GM12878 (cell line): ENCODE measurements at regions not wholly inside any gene's neighbourhood (a gene's known extent, or its start where the extent isn't known, plus 50 kb on each side); places are given as distances from the start of the nearest gene placed in this dataset.

Experiments
- ATAC-seq: fragments of 200-7000 bp; cut with Tn5 transposase; 3 replicates; pipeline ENCODE4 v1.9.1; 2020; ENCODE audit warnings: mild to moderate bottlenecking, moderate library complexity
- BruUV-seq: library from RNA; stranded (reverse); fragments of 400-500 nt; replicated peaks from 2 replicates; lab custom pipeline; 2021; lab: Mats Ljungman, UMichigan
- CTCF ChIA-PET: fragments of 300-600 bp; sonication (Branson Sonifier 250); formaldehyde crosslinking; extraction: SDS; loops from one replicate; lab custom pipeline; 2021; ENCODE audit warnings: inconsistent platforms; lab: Yijun Ruan, JAX
- POLR2A ChIA-PET: fragments of 350-600 bp; formaldehyde crosslinking; extraction: SDS; loops from one replicate; lab custom pipeline; 2021; ENCODE audit warnings: inconsistent platforms; lab: Charles Lee
- RAD21 ChIA-PET: fragments of 300-600 bp; sonication (Branson Sonifier 250); formaldehyde crosslinking; loops from one replicate; lab custom pipeline; 2023; ENCODE audit warnings: antibody characterized with exemption; ENCODE audit not compliant: unreplicated experiment; lab: Charles Lee
- SMC1A ChIA-PET: fragments of 300-600 bp; sonication (Branson Sonifier 250); formaldehyde crosslinking; loops from one replicate; lab custom pipeline; 2023; ENCODE audit not compliant: unreplicated experiment, uncharacterized antibody; lab: Charles Lee
- DNase-seq: peaks from one replicate; pipeline ENCODE4 v3.0.0-alpha.2; 2011; ENCODE audit warnings: low read depth, low spot score
- FAIRE-seq: peaks from 3 replicates; lab custom pipeline; 2011; peaks lifted over from hg19 to GRCh38; lab: Jason Lieb, UNC
- H2AFZ ChIP-seq: 2 replicates; pipeline ENCODE4 v1.6.0; 2011; ENCODE audit warnings: low read depth, low read length, control low read depth; ENCODE audit not compliant: control insufficient read depth
- H3K27ac ChIP-seq: 2 replicates; pipeline ENCODE4 v1.5.1; 2011; ENCODE audit warnings: control low read depth; ENCODE audit not compliant: control insufficient read depth, insufficient read depth
- H3K27me3 ChIP-seq, 2 experiments: replicated peaks in 1 of 2; 2 replicates each; pipeline versions ENCODE4 v1.6.0 to v1.6.1; 2011; ENCODE audit warnings: low read length in 1 of 2; ENCODE audit not compliant: control insufficient read depth in 2 of 2, insufficient read depth in 2 of 2
- H3K36me3 ChIP-seq, 2 experiments: 2 replicates each; pipeline ENCODE4 v1.5.1; 2011; ENCODE audit warnings: low read length in 1 of 2; ENCODE audit not compliant: control insufficient read depth in 2 of 2, insufficient read depth in 2 of 2
- H3K4me1 ChIP-seq: 2 replicates; pipeline ENCODE4 v1.6.1; 2011; ENCODE audit warnings: mild to moderate bottlenecking, low read length, moderate library complexity, mixed read lengths; ENCODE audit not compliant: control insufficient read depth, insufficient read depth
- H3K4me2 ChIP-seq: 2 replicates; pipeline ENCODE4 v1.6.0; 2011; ENCODE audit warnings: control low read depth; ENCODE audit not compliant: control insufficient read depth, insufficient read depth
- H3K4me3 ChIP-seq: fragments of 200-600 bp; sonication (generic); 2 replicates; pipeline ENCODE4 v1.5.1; 2016
- H3K79me2 ChIP-seq: 2 replicates; pipeline ENCODE4 v1.6.0; 2011; ENCODE audit warnings: low read length; ENCODE audit not compliant: control insufficient read depth, insufficient read depth
- H3K9ac ChIP-seq: 2 replicates; pipeline ENCODE4 v1.8.0; 2011; ENCODE audit warnings: low read length, control low read depth, mixed read lengths; ENCODE audit not compliant: control insufficient read depth, insufficient read depth
- H3K9me3 ChIP-seq: replicated peaks from 3 replicates; pipeline ENCODE4 v1.5.1; 2011; ENCODE audit warnings: mild to moderate bottlenecking, low read length; ENCODE audit not compliant: control insufficient read depth, insufficient read depth
- H4K20me1 ChIP-seq: 2 replicates; pipeline ENCODE4 v1.6.0; 2011; ENCODE audit not compliant: control insufficient read depth, insufficient read depth
- ATF7 ChIP-seq: fragments of 450-650 bp; IDR thresholded peaks from 2 replicates; pipeline ENCODE4 v1.6.1; 2016; ENCODE audit warnings: low read depth, mild to moderate bottlenecking
- CBX3 ChIP-seq: fragments of 200-600 bp; sonication (generic); IDR thresholded peaks from 2 replicates; pipeline ENCODE4 v1.6.1; 2016; ENCODE audit warnings: low read depth, borderline replicate concordance
- DPF2 ChIP-seq: fragments of 450-650 bp; IDR thresholded peaks from 2 replicates; pipeline ENCODE4 v1.6.1; 2017; ENCODE audit warnings: mild to moderate bottlenecking
- FOXK2 ChIP-seq: fragments of 450-650 bp; IDR thresholded peaks from 2 replicates; pipeline ENCODE4 v1.6.1; 2017; ENCODE audit warnings: mild to moderate bottlenecking, moderate library complexity
- HCFC1 ChIP-seq: fragments of 150-350 bp; IDR thresholded peaks from 2 replicates; pipeline ENCODE4 v1.6.1; 2014; ENCODE audit warnings: low read length
- IRF4 ChIP-seq: IDR thresholded peaks from 2 replicates; pipeline ENCODE4 v1.6.1; 2011; ENCODE audit warnings: low read depth, low read length
- MTA3 ChIP-seq: IDR thresholded peaks from 2 replicates; pipeline ENCODE4 v1.6.1; 2012; ENCODE audit warnings: low read length, inconsistent platforms, borderline replicate concordance
- MYB ChIP-seq: fragments of 150-350 bp; IDR thresholded peaks from 2 replicates; pipeline ENCODE4 v1.6.1; 2014; ENCODE audit warnings: mild to moderate bottlenecking, low read depth, low read length, borderline replicate concordance
- PRDM15 ChIP-seq: fragments of 450-650 bp; formaldehyde crosslinking; IDR thresholded peaks from 2 replicates; pipeline ENCODE4 v1.4.0; 2020; ENCODE audit warnings: mild to moderate bottlenecking, moderate library complexity
- RAD21 ChIP-seq: IDR thresholded peaks from 2 replicates; pipeline ENCODE4 v1.6.1; 2011; ENCODE audit warnings: mild to moderate bottlenecking, low read depth, low read length, moderate library complexity; ENCODE audit not compliant: insufficient read depth
- SREBF1 ChIP-seq: IDR thresholded peaks from 2 replicates; pipeline ENCODE4 v1.6.1; 2012; ENCODE audit warnings: mild to moderate bottlenecking, low read length
- STAT1 ChIP-seq: fragments of 450-650 bp; conservative IDR thresholded peaks from 2 replicates; pipeline ENCODE4 v1.6.1; 2014; ENCODE audit warnings: antibody characterized with exemption, mild to moderate bottlenecking
- ZNF217 ChIP-seq: fragments of 450-650 bp; IDR thresholded peaks from 2 replicates; pipeline ENCODE4 v1.6.1; 2017; ENCODE audit warnings: antibody characterized with exemption, mild to moderate bottlenecking
- WGBS: methylation state at CpG from one replicate; pipeline ENCODE4 v1.1.6; 2016; ENCODE audit warnings: low lambda C conversion rate; ENCODE audit not compliant: insufficient replicate concordance, insufficient coverage; ENCODE audit errors: missing lambda C conversion rate; 5-methylcytosine and 5-hydroxymethylcytosine counted together
- in situ Hi-C: fragments of 300-500 bp; cut with MboI; formaldehyde crosslinking; loops from 9 replicates; pipeline ENCODE4 v1.14.3; 2018; ENCODE audit warnings: mixed read lengths
- intact Hi-C: fragments of 100-400 bp; cut with micrococcal nuclease; formaldehyde crosslinking; loops from one replicate; pipeline ENCODE4 v1.14.2; 2022; ENCODE audit not compliant: unreplicated experiment
- TF ChIP-seq, protein P1 (sequence below): fragments of 450-650 bp; formaldehyde crosslinking; IDR thresholded peaks from 2 replicates; pipeline ENCODE4 v1.4.0; 2022; ENCODE audit warnings: mild to moderate bottlenecking, moderate library complexity

DNA sequence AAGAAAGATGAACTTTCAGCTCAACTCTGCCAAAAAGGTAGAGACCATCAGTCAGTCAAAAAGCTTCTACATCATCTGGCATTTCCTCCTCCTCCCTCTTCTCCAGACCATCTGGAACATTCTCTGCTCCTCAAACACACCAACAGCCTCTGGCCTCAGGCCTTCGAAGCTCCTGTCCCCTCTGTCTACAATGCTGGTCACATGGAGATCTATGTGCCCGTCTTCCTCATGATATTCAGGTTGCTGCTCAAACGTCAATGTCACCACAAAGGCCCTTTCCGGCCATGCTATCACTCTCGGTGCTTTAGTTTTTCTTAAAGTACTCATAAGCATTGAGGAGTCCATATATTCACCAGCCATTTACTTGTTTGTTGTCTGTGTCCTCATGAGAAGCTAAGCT, 146.2 kb downstream of the SPATA19 start (continued):
- TF ChIP-seq CBX3 (no peak), MYB (no peak), ZNF217 (no peak), RAD21 (no peak)
- TF ChIP-seq, all 136 proteins: peak for 0

GRCh38 chr11:133698654-133699053, 146.7 kb downstream of the SPATA19 start:
- Histone ChIP-seq H3K4me1 (no peaks in the 10 kb centered on the region), H3K27ac (no peak overlapping the region), H3K9ac (no peak overlapping the region), H3K27me3 (no peaks in the 10 kb centered on the region; a peak in 1 of 4 replicates), H4K20me1 (no peaks in the 10 kb centered on the region), H3K4me2 (no peak overlapping the region), H3K36me3 (no peaks in the 10 kb centered on the region), H3K9me3 (no peaks in the 10 kb centered on the region), H2AFZ (no peak overlapping the region), H3K79me2 (no peaks in the 10 kb centered on the region), H3K4me3 (no peak overlapping the region)
- intact Hi-C loops = no loop called here
- SMC1A ChIA-PET = no interaction called here
- in situ Hi-C loops = no loop called here
- RAD21 ChIA-PET = no interaction called here
- no TSS peak for BruUV-seq
- DNase-seq = no peak
- WGBS = 5% methylated on average over 1 of the region's 1 CpG
- ATAC-seq = no peak
- POLR2A ChIA-PET = no interaction called here
- no peak for FAIRE-seq
- CTCF ChIA-PET = no interaction called here
- TF ChIP-seq FOXK2 (no peak), STAT1 (no peak), MTA3 (no peak), SREBF1 (no peak), DPF2 (no peak), HCFC1 (no peak), IRF4 (no peak), PRDM15 (no peak), ATF7 (no peak)
- TF ChIP-seq, protein P1, sequence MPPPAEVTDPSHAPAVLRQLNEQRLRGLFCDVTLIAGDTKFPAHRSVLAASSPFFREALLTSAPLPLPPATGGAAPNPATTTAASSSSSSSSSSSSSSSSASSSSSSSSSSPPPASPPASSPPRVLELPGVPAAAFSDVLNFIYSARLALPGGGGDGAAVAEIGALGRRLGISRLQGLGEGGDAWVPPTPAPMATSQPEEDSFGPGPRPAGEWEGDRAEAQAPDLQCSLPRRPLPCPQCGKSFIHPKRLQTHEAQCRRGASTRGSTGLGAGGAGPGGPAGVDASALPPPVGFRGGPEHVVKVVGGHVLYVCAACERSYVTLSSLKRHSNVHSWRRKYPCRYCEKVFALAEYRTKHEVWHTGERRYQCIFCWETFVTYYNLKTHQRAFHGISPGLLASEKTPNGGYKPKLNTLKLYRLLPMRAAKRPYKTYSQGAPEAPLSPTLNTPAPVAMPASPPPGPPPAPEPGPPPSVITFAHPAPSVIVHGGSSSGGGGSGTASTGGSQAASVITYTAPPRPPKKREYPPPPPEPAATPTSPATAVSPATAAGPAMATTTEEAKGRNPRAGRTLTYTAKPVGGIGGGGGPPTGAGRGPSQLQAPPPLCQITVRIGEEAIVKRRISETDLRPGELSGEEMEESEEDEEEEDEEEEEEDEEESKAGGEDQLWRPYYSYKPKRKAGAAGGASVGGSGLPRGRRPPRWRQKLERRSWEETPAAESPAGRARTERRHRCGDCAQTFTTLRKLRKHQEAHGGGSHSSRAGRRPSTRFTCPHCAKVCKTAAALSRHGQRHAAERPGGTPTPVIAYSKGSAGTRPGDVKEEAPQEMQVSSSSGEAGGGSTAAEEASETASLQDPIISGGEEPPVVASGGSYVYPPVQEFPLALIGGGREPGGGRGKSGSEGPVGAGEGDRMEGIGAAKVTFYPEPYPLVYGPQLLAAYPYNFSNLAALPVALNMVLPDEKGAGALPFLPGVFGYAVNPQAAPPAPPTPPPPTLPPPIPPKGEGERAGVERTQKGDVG = no peak
